GM12865 (cell line): ENCODE measurements at regions not wholly inside any gene's neighbourhood (a gene's known extent, or its start where the extent isn't known, plus 50 kb on each side); places are given as distances from the start of the nearest gene placed in this dataset.
A peak's percentile ranks its signal among the peaks of the same experiment; 100 is the strongest.

Source experiments
- DNase-seq: peaks from one replicate; pipeline ENCODE4 v3.0.0; 2010; ENCODE audit warnings: low read depth
- H3K4me3 ChIP-seq: 2 replicates; pipeline ENCODE4 v1.5.1; 2011; ENCODE audit warnings: mild to moderate bottlenecking, low read depth, low read length, control low read depth
- TF ChIP-seq, protein P1 (sequence below): IDR thresholded peaks from 2 replicates; pipeline ENCODE4 v1.5.1; 2011; ENCODE audit warnings: low read length, control low read depth, low read depth, inconsistent platforms; ENCODE audit not compliant: insufficient read depth; ENCODE audit errors: missing control alignments

GRCh38 chr12:125773033-125773640 is 707.9 kb downstream of the AACS start:
- DNase-seq: peak; percentile 52
- no peak overlapping the region for H3K4me3 ChIP-seq
- TF ChIP-seq, protein P1, sequence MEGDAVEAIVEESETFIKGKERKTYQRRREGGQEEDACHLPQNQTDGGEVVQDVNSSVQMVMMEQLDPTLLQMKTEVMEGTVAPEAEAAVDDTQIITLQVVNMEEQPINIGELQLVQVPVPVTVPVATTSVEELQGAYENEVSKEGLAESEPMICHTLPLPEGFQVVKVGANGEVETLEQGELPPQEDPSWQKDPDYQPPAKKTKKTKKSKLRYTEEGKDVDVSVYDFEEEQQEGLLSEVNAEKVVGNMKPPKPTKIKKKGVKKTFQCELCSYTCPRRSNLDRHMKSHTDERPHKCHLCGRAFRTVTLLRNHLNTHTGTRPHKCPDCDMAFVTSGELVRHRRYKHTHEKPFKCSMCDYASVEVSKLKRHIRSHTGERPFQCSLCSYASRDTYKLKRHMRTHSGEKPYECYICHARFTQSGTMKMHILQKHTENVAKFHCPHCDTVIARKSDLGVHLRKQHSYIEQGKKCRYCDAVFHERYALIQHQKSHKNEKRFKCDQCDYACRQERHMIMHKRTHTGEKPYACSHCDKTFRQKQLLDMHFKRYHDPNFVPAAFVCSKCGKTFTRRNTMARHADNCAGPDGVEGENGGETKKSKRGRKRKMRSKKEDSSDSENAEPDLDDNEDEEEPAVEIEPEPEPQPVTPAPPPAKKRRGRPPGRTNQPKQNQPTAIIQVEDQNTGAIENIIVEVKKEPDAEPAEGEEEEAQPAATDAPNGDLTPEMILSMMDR: peak; percentile 38

- DNase-seq: no peak
- TF ChIP-seq, protein P1: no peak
- no peak overlapping the region for H3K4me3 ChIP-seq
These were observed 710.3 kb downstream of the AACS start for GRCh38 chr12:125775507-125775906.

DNA sequence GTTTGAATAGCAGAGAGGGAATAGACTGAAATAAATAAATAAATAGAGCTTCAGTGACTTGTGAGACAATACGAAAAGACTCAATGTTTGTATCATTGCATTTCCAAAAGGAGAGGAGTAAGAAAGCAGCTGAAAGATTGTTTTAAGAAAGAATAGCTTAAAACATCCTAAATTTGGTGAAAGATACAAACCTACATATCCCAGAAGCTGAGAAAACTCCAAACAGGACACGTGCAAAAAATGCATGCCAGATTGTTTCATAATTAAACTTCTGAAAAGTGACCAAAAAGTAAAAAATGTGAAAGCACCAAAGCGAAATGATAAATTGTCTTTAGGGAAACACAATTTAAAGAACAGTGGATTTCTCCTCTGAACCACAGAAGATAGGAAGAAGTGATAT is 711.0 kb downstream of the AACS start:
- TF ChIP-seq, protein P1: no peak

DNA sequence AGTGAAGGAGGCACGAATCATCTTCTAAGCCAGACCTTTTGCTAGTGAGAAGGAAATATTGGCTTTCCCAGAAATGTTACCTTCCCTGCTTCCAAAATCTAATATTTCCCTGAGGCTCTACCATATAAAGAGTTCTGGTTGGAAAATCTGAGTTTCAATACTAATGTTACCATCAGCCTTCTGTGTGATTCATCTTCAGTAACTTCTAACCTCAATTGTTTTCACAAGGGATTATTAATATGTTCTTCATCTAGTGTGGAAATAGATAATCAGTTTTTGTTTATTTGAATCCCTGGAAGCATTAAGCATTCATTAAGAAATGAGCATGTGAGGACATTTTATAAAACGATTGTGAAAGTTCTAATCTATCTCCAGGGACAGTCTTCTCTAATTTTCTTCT is 720.9 kb downstream of the AACS start:
- TF ChIP-seq, protein P1: no peak
- H3K4me3 ChIP-seq: no peak overlapping the region
- no peak for DNase-seq

More for the DNA sequence above, 711.0 kb downstream of the AACS start:
- no peak for DNase-seq
- no peak overlapping the region for H3K4me3 ChIP-seq

- TF ChIP-seq, protein P1: no peak
- H3K4me3 ChIP-seq: no peak overlapping the region
- DNase-seq: no peak
These were observed 729.2 kb downstream of the AACS start for GRCh38 chr12:125794401-125794800.

GRCh38 chr12:125797421-125798175 is 732.4 kb downstream of the AACS start:
- TF ChIP-seq, protein P1: no peak
- DNase-seq: no peak
- no peak overlapping the region for H3K4me3 ChIP-seq

DNA sequence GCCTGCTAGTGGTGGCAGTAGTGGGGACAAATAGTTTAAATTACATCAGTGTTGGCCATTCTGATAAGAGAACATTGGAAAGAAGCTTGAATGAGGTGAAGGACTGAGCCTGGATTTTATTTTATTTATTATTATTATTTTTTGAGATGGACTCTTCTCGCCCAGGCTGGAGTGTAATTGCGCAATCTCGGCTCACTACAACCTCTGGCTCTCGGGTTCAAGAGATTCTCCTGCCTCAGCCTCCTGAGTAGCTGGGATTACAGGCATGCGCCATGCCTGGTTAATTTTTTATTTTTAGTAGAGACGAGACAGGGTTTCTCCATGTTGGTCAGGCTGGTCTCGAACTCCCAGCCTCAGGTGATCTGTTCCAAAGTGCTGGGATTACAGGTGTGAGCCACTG is 739.4 kb downstream of the AACS start:
- DNase-seq: no peak
- TF ChIP-seq, protein P1: no peak
- no peak overlapping the region for H3K4me3 ChIP-seq
